ENCODE measurements at regions not wholly inside any gene's neighbourhood (a gene's known extent, or its start where the extent isn't known, plus 50 kb on each side); places are given as distances from the start of the nearest gene placed in this dataset.

- TF ChIP-seq CTCF (IDR thresholded peaks at IDR 0.05; ENCODE audit: low read depth, low read length, missing control alignments), result no peak
- H3K4me3 ChIP-seq (ENCODE audit: low read depth, low read length), result no peak overlapping the region
- no peak for DNase-seq (ENCODE audit: low read depth)
These were observed 1281.1 kb downstream of the TBC1D22A start for GRCh38 chr22:48043581-48043980.

GRCh38 chr22:48042621-48043395 lies 1280.4 kb downstream of the TBC1D22A start:
- DNase-seq (ENCODE audit: low read depth), result no peak
- H3K4me3 ChIP-seq (ENCODE audit: low read depth, low read length), result no peak overlapping the region
- TF ChIP-seq CTCF (IDR thresholded peaks at IDR 0.05; ENCODE audit: low read depth, low read length, missing control alignments), result no peak

- no peak for TF ChIP-seq CTCF (IDR thresholded peaks at IDR 0.05; ENCODE audit: low read depth, low read length, missing control alignments)
- no peak overlapping the region for H3K4me3 ChIP-seq (ENCODE audit: low read depth, low read length)
- DNase-seq (ENCODE audit: low read depth), result no peak
These were observed 1276.9 kb downstream of the TBC1D22A start for GRCh38 chr22:48039326-48039725.

- no peak overlapping the region for H3K4me3 ChIP-seq (ENCODE audit: low read depth, low read length)
- DNase-seq (ENCODE audit: low read depth), result no peak
- TF ChIP-seq CTCF (IDR thresholded peaks at IDR 0.05; ENCODE audit: low read depth, low read length, missing control alignments), result no peak
These were observed 1275.2 kb downstream of the TBC1D22A start for GRCh38 chr22:48037618-48038017.

- no peak overlapping the region for H3K4me3 ChIP-seq (ENCODE audit: low read depth, low read length)
- DNase-seq (ENCODE audit: low read depth), result no peak
- no peak for TF ChIP-seq CTCF (IDR thresholded peaks at IDR 0.05; ENCODE audit: low read depth, low read length, missing control alignments)
These were observed 1273.4 kb downstream of the TBC1D22A start for GRCh38 chr22:48035897-48036296.

- no peak for TF ChIP-seq CTCF (IDR thresholded peaks at IDR 0.05; ENCODE audit: low read depth, low read length, missing control alignments)
- DNase-seq (ENCODE audit: low read depth), result no peak
- no peak overlapping the region for H3K4me3 ChIP-seq (ENCODE audit: low read depth, low read length)
These were observed 1269.1 kb downstream of the TBC1D22A start for GRCh38 chr22:48031589-48031988.

- DNase-seq (ENCODE audit: low read depth), result no peak
- no peak for TF ChIP-seq CTCF (IDR thresholded peaks at IDR 0.05; ENCODE audit: low read depth, low read length, missing control alignments)
These were observed 1262.6 kb downstream of the TBC1D22A start for GRCh38 chr22:48025096-48025495.

More at GRCh38 chr22:48025096-48025495, 1262.6 kb downstream of the TBC1D22A start:
- no peak overlapping the region for H3K4me3 ChIP-seq (ENCODE audit: low read depth, low read length)
